Ovary (tissue), 3 donors: ENCODE measurements at regions not wholly inside any gene's neighbourhood (a gene's known extent, or its start where the extent isn't known, plus 50 kb on each side); places are given as distances from the start of the nearest gene placed in this dataset.

Source experiments
- CTCF ChIP-seq, 3 donors: fragments of 450-650 bp in 2 of 3; fragments of 200-600 bp in 1 of 3; IDR thresholded peaks; one replicate each; pipeline versions ENCODE4 v1.5.1 to v1.8.0; 2016 to 2022; ENCODE audit warnings: antibody characterized with exemption in 3 of 3, mild to moderate bottlenecking in 1 of 3
- POLR2A ChIP-seq: fragments of 450-650 bp; IDR thresholded peaks from one replicate; pipeline ENCODE4 v1.6.1; 2017; ENCODE audit warnings: antibody characterized with exemption, mild to moderate bottlenecking, moderate library complexity
- donor health status: DM: no; HTN: no; CAD: no.

GRCh38 chr5:121692158-121692557 lies 159.5 kb upstream of the FTMT start:
- no peak for TF ChIP-seq POLR2A
- no peak for TF ChIP-seq CTCF (IDR thresholded peaks at IDR 0.05)
